HepG2 (cell line): ENCODE measurements at regions not wholly inside any gene's neighbourhood (a gene's known extent, or its start where the extent isn't known, plus 50 kb on each side); places are given as distances from the start of the nearest gene placed in this dataset.

Source experiments
- ATAC-seq: fragments of 200-7000 bp; cut with Tn5 transposase; 3 replicates; pipeline ENCODE4 v1.9.1; 2020; ENCODE audit warnings: mild to moderate bottlenecking, moderate library complexity
- BruUV-seq: library from RNA; stranded (reverse); fragments of 400-500 nt; replicated peaks from 2 replicates; lab custom pipeline; 2021; lab: Mats Ljungman, UMichigan
- CTCF ChIA-PET: fragments of 300-600 bp; formaldehyde crosslinking; extraction: SDS; loops from one replicate; lab custom pipeline; 2021; ENCODE audit warnings: low total read pairs, inconsistent platforms, low intra/inter-chr PET ratio; lab: Yijun Ruan, JAX
- POLR2A ChIA-PET: fragments of 350-600 bp; sonication (Branson Sonifier 250); formaldehyde crosslinking; loops from one replicate; lab custom pipeline; 2020; ENCODE audit warnings: antibody characterized with exemption, inconsistent platforms; lab: Yijun Ruan, JAX
- DNase-seq: peaks from one replicate; pipeline ENCODE4 v3.0.0-alpha.2; 2015; ENCODE audit warnings: low spot score
- FAIRE-seq: peaks from 3 replicates; lab custom pipeline; 2011; peaks lifted over from hg19 to GRCh38; lab: Jason Lieb, UNC
- H2AFZ ChIP-seq: one replicate; pipeline ENCODE4 v1.6.1; 2011; ENCODE audit warnings: low read length, inconsistent platforms
- H3K27ac ChIP-seq: fragments of 300-600 bp; 3 replicates; pipeline ENCODE4 v1.8.0; 2011; ENCODE audit warnings: mixed run types, mild to moderate bottlenecking, mixed read lengths, low read length, inconsistent platforms; ENCODE audit not compliant: insufficient read depth; ENCODE audit errors: extremely low read length
- H3K27me3 ChIP-seq, 2 experiments: fragments of 200-600 bp in 1 of 2; 2 replicates in 1 of 2; 3 replicates in 1 of 2; pipeline versions ENCODE4 v1.6.0 to v1.8.0; 2011; ENCODE audit warnings: low read length in 2 of 2, mild to moderate bottlenecking in 2 of 2, moderate library complexity in 2 of 2, inconsistent platforms in 1 of 2; ENCODE audit not compliant: insufficient read depth in 2 of 2, control insufficient read depth in 1 of 2
- H3K36me3 ChIP-seq, 2 experiments: fragments of 200-600 bp in 1 of 2; replicated peaks in 1 of 2; 2 replicates in 1 of 2; 3 replicates in 1 of 2; pipeline versions ENCODE4 v1.5.1 to v1.8.0; 2011; ENCODE audit warnings: low read length in 2 of 2, inconsistent platforms in 1 of 2; ENCODE audit not compliant: insufficient read depth in 2 of 2, control insufficient read depth in 1 of 2
- H3K4me1 ChIP-seq: 2 replicates; pipeline ENCODE4 v1.5.1; 2012; ENCODE audit warnings: low read length, inconsistent platforms; ENCODE audit not compliant: insufficient read depth
- H3K4me2 ChIP-seq: 2 replicates; pipeline ENCODE4 v1.6.0; 2011; ENCODE audit warnings: low read depth, low read length, inconsistent platforms
- H3K4me3 ChIP-seq, 3 experiments: fragments of 200-600 bp in 1 of 3; sonication (generic), shearing (Covaris generic) in 1 of 3; replicated peaks in 1 of 3; 2 replicates each; pipeline ENCODE4 v1.5.1; 2011 to 2016; ENCODE audit warnings: low read length in 3 of 3, inconsistent platforms in 2 of 3, low read depth in 2 of 3, mild to moderate bottlenecking in 2 of 3, control low read depth in 1 of 3, mixed read lengths in 1 of 3; ENCODE audit not compliant: insufficient read depth in 1 of 3
- H3K79me2 ChIP-seq: one replicate; pipeline ENCODE4 v1.6.1; 2011; ENCODE audit warnings: low read length, inconsistent platforms; ENCODE audit not compliant: insufficient read depth
- H3K9ac ChIP-seq: 2 replicates; pipeline ENCODE4 v1.6.0; 2011; ENCODE audit warnings: mild to moderate bottlenecking, low read depth, low read length, inconsistent platforms; ENCODE audit not compliant: insufficient read depth
- H3K9me3 ChIP-seq: 2 replicates; pipeline ENCODE4 v1.5.1; 2012; ENCODE audit warnings: mild to moderate bottlenecking, low read length
- H4K20me1 ChIP-seq: 2 replicates; pipeline ENCODE4 v1.6.0; 2011; ENCODE audit warnings: inconsistent platforms, mild to moderate bottlenecking, low read length, moderate library complexity; ENCODE audit not compliant: insufficient read depth
- ARNTL ChIP-seq: sonication (generic); formaldehyde crosslinking; IDR thresholded peaks from 2 replicates; pipeline ENCODE4 v1.4.0; 2020; ENCODE audit warnings: mild to moderate bottlenecking, missing genetic modification reagents
- ATF7-NPFF ChIP-seq: sonication (generic); formaldehyde crosslinking; IDR thresholded peaks from 2 replicates; pipeline ENCODE4 v1.8.1; 2023; ENCODE audit warnings: mild to moderate bottlenecking, low read depth, missing genetic modification reagents, moderate library complexity
- HNF1B ChIP-seq: sonication (generic); formaldehyde crosslinking; IDR thresholded peaks from 2 replicates; pipeline ENCODE4 v1.5.1; 2020; ENCODE audit warnings: mild to moderate bottlenecking, moderate library complexity, missing genetic modification reagents
- HOMEZ ChIP-seq: IDR thresholded peaks from 2 replicates; pipeline ENCODE4 v1.6.1; 2016; ENCODE audit warnings: low read depth
- IKZF5 ChIP-seq: IDR thresholded peaks from 2 replicates; pipeline ENCODE4 v1.6.1; 2018; ENCODE audit warnings: missing genetic modification reagents, mild to moderate bottlenecking, missing compliant biosample characterization
- MXD1 ChIP-seq: sonication (generic); formaldehyde crosslinking; IDR thresholded peaks from 2 replicates; pipeline ENCODE4 v1.4.0; 2020; ENCODE audit warnings: mild to moderate bottlenecking, missing genetic modification reagents
- MYC ChIP-seq: sonication (generic); formaldehyde crosslinking; IDR thresholded peaks from 2 replicates; pipeline ENCODE4 v1.9.0; 2021; ENCODE audit warnings: missing genetic modification reagents, borderline replicate concordance
- NFIC ChIP-seq: IDR thresholded peaks from 2 replicates; pipeline ENCODE4 v1.6.1; 2012; ENCODE audit warnings: mild to moderate bottlenecking, low read length, inconsistent platforms
- SSRP1 ChIP-seq: IDR thresholded peaks from 2 replicates; pipeline ENCODE4 v1.6.1; 2016; ENCODE audit warnings: control low read depth
- ZBTB43 ChIP-seq: sonication (generic); formaldehyde crosslinking; conservative IDR thresholded peaks from 2 replicates; pipeline ENCODE4 v1.4.0; 2020; ENCODE audit warnings: missing genetic modification reagents
- ZBTB44 ChIP-seq: sonication (generic); formaldehyde crosslinking; IDR thresholded peaks from 2 replicates; pipeline ENCODE4 v1.4.0; 2020; ENCODE audit warnings: missing genetic modification reagents
- ZNF121 ChIP-seq: sonication (generic); formaldehyde crosslinking; IDR thresholded peaks from 2 replicates; pipeline ENCODE4 v1.5.0; 2020; ENCODE audit warnings: mild to moderate bottlenecking, missing genetic modification reagents
- ZNF232 ChIP-seq: sonication (generic); formaldehyde crosslinking; IDR thresholded peaks from 2 replicates; pipeline ENCODE4 v1.4.0; 2020; ENCODE audit warnings: missing genetic modification reagents, borderline replicate concordance
- ZNF234 ChIP-seq: sonication (generic); formaldehyde crosslinking; conservative IDR thresholded peaks from 2 replicates; pipeline ENCODE4 v1.5.1; 2020; ENCODE audit warnings: mild to moderate bottlenecking, missing genetic modification reagents
- ZNF850 ChIP-seq: sonication (generic); formaldehyde crosslinking; conservative IDR thresholded peaks from 2 replicates; pipeline ENCODE4 v1.9.0; 2021; ENCODE audit warnings: mild to moderate bottlenecking, missing genetic modification reagents
- WGBS: methylation state at CpG from one replicate; pipeline ENCODE4 v1.1.6; 2017; ENCODE audit warnings: low lambda C conversion rate; 5-methylcytosine and 5-hydroxymethylcytosine counted together
- in situ Hi-C: cut with HindIII; loops from 2 replicates; pipeline ENCODE4 v1.10.0; 2017; ENCODE audit warnings: low pct_unique_long_range_greater_than_20kb; ENCODE audit not compliant: extremely low pct_ligation_motif_present
- intact Hi-C: fragments of 100-400 bp; cut with micrococcal nuclease; formaldehyde crosslinking; loops from one replicate; pipeline ENCODE4 v1.10.0; 2022; ENCODE audit not compliant: unreplicated experiment

- Histone ChIP-seq H3K4me2 (no peak overlapping the region), H4K20me1 (no peaks in the 10 kb centered on the region), H3K79me2 (no peaks in the 10 kb centered on the region), H3K9ac (no peak overlapping the region), H3K36me3 (no peaks in the 10 kb centered on the region)
- POLR2A ChIA-PET, result interaction anchor here (0.9 to 2.1 kb wide), 3 partner anchors 32 to 595 kb away, joined by 3 to 10 read pairs (median 3); partner anchors contain the start of gene ID2
- DNase-seq, result no peak
- BruUV-seq, result no TSS peak
- no peak for TF ChIP-seq ARNTL (CRISPR knock-in tag)
- TF ChIP-seq ZNF232, result no peak
- TF ChIP-seq MXD1, result no peak
- no peak for TF ChIP-seq NFIC
- no peak for TF ChIP-seq ZBTB44 (CRISPR knock-in tag)
- 0 out of 2 replicates have a peak, but pooled peaks have one; percentile 35 for TF ChIP-seq ZNF850
- no peak for TF ChIP-seq HOMEZ
- no peak for TF ChIP-seq ZNF234 (CRISPR knock-in tag)
- no peak for TF ChIP-seq ZNF121 (CRISPR knock-in tag)
- TF ChIP-seq IKZF5 (CRISPR knock-in tag), result no peak
- no peak for TF ChIP-seq MYC
- TF ChIP-seq SSRP1, result no peak
- TF ChIP-seq ZBTB43, result no peak
- 0 out of 2 replicates have a peak, but pooled peaks have one; percentile 31 for TF ChIP-seq HNF1B (CRISPR knock-in tag)
- TF ChIP-seq ATF7-NPFF (CRISPR knock-in tag), result no peak
- TF ChIP-seq, all 625 proteins: peak for 2
- 85% methylated on average over 2 of the region's 3 CpGs for WGBS
- Histone ChIP-seq H3K4me3 (no peak overlapping the region), H3K27me3 (no peaks in the 10 kb centered on the region), H3K4me1 (peaks cover 54% of the 10 kb centered on the region), H2AFZ (peak overlapping the region; percentile 2), H3K9me3 (no peaks in the 10 kb centered on the region), H3K27ac (no peak overlapping the region)
- in situ Hi-C loops, result no loop called here
- intact Hi-C loops, result no loop called here
- no peak for ATAC-seq
- CTCF ChIA-PET, result no interaction called here
- no peak for FAIRE-seq
These were observed 594.4 kb upstream of the ID2 start for GRCh38 chr2:8087480-8087840.
